Activated CD4-positive, alpha-beta T cell treated with anti-CD3 and anti-CD28 coated beads, Interleukin-2, amount 50 U/mL, for 48 hours (primary cell): ENCODE measurements at regions not wholly inside any gene's neighbourhood (a gene's known extent, or its start where the extent isn't known, plus 50 kb on each side); places are given as distances from the start of the nearest gene placed in this dataset.
A peak's percentile ranks its signal among the peaks of the same experiment; 100 is the strongest.
"Not testable (repeated sequence)": the region's sequence is repeated elsewhere in the genome, so short reads cannot be mapped to it uniquely, and the experiment has no call there.

Experiments used
- DNase-seq, 2 experiments: peaks; one replicate each; pipeline ENCODE4 v3.0.0-alpha.2; 2020

DNA sequence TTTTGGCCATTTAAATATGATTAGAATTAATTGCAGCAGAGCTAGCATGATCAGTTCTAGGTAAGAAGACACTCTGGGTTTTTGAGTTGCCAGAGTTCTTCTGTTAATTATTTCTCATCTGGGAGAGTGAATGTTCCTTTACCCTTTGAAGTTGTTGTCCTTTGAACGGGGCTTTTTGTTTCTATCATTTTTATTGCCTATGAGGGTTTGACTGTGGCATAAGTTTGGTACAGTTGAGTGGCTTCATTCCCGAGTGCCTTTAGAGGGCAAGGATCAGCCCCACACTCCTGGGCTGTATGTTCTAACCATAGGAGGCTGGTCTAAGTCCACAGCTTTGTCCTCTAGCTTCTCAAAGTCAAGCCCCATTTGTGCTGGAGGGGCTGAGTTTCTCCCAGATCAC, 804.3 kb downstream of the KCNJ3 start:
- no peak for DNase-seq

GRCh38 chr2:155498106-155498505, 799.6 kb downstream of the KCNJ3 start:
- DNase-seq = no peak

DNA sequence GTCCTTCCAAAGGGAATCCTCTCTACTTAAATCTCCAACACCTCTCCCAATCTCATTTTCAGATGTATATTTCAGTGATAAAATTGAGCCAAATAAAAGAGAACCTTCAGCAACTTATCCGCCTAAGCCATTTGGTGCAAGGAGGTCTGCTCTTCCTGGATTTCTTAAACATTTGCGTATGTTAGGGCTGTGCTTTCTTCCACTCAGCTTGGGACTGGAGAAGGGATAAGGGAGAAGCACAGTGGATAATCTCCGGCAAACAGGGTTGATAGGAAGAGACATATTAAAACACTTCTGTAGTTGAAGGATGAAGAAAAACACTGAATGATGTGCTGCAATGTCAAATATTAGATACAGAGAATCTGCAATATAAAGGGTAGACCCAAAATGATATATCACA, 796.2 kb downstream of the KCNJ3 start:
- DNase-seq = no peak

DNA sequence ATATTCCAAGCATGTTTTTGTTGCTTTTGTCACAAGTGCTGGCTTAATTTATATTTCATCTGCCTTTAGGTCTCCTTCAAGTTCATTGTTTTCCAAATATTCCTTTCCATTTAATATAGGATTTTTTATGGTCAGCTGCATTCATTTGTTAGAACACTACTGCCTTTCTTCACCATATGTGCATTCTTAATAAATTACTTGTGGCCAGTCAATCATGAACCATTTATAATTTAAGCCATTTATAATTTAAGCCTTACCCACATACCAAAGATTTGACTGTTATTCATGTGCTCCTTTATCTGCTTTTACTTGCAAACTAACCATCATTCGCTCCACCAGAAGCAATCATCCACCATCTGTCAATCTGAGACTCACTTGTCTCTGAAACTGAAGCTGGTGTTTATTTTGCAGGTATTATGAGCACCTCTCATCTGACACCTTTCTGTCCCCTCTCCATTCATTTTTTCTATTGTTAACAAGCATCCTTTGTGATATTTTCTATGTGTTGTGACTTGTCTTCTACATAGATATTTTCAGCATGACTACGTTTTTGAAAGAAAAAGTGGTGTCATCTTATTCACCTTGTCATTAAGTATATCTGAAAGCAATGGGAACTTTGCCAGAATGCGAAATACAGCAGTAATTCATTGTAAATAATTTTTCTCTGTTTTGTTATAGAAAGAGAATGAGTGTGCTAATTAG, 786.8 kb downstream of the KCNJ3 start:
- DNase-seq = no peak

GRCh38 chr2:155481141-155481540, 782.6 kb downstream of the KCNJ3 start:
- no peak for DNase-seq

DNA sequence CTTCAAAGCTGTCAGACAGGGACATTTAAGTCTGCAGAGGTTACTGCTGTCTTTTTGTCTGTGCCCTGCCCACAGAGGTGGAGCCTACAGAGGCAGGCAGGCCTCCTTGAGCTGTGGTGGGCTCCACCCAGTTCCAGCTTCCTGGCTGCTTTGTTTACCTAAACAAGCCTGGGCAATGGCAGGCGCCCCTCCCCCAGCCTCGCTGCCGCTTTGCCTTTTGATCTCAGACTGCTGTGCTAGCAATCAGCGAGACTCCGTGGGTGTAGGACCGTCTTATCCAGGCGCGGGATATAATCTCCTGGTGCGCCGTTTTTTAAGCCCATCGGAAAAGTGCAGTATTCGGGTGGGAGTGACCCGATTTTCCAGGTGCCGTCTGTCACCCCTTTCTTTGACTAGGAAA, 773.5 kb downstream of the KCNJ3 start:
- DNase-seq = not testable (repeated sequence)

DNA sequence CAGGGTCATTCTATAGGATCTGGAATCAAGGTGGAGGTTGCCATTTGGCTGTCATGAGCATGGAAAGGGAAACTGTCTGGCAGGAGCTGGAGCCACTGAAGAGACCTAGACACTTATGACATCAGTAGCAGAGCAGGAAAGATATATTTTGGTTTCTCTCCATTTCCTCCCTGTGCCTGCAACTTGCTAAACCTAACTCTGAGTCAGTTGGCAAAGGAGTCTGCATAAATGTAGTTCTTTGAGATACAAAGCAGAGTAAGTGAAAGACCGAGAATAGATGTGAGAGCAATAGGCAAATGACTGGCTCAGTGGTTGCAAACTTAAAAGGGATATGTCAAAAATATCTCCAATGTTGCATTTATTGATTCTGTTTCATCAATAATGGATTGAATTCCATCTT, 757.7 kb downstream of the KCNJ3 start:
- DNase-seq = no peak

GRCh38 chr2:155442755-155443372, 744.4 kb downstream of the KCNJ3 start:
- DNase-seq = no peak

DNA sequence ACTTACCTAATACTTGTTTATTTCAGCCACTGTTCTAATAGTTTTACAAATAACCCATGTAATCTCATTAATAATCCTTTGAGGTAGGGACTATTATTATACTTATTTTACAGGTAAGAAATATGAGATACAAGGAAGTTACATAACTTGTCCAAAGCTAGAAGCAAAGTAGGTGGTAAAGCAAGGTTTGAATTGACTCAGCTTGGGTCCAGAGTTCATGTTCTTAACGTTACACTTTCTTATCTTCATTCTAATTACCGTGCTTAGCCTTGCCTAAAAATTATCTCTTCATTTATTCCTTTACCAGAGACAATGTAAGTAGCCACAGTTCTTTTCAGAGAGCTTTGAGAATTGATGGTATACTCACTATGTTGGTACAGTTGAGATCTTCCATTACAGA, 743.6 kb downstream of the KCNJ3 start:
- no peak for DNase-seq

DNA sequence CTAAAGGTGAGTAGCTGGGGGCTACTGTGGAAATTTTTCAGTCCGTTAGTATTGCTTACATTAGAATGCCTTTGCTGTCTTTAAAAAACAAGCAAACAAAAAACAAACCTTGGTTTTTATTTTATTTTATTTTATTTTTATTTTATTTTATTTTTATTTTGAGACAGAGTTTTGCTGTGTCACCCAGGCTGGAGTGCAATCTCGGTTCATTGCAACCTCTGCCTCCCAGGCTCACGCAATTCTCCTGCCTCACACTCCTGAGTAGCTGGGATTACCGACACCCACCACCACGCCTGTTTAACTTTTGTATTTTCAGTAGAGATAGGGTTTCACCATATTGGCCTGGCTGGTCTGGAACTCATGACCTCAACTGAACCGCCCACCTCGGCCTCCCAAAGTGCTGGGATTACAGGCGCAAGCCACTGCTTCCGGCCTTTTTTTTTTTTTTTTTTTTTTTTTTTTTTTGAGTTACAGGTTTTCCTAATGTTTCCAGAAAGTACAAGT, 732.6 kb downstream of the KCNJ3 start:
- no peak for DNase-seq

DNA sequence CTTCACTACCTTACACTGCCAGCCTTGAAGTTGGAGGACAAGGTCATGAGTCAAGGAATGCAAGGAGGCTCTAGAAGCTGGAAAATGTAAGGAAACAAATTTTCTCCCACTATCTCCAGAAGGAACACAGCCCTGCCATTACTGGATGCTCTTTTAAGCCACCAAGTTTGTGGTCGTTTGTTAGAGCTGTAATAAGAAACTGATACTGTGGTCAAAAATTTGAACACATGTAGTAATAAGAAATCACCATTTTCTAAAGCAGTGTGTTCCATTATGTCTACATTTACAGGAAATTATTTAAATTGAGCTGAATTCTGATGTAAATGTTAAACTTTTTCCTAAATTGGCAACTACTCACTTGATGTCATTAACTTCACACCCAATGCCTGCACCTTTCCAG, 729.0 kb downstream of the KCNJ3 start:
- no peak for DNase-seq

DNA sequence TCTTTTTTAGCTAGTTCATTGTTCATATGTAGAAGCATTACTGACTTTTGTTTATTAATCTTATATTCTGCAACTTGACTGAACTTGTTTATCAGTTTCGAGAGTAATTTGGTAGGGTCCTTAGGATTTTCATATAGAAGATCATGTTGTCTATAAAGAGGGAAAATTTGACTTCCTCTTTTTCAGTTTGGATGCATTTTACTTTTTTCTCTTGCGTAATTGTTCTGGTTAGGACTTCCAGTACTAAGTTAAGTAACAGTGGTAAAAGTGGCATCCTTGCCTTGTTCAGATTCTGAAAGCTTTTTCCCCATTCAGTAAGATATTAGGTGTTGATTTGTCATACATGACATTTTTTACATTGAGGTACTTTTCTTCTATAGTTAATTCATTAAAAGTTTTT, 726.0 kb downstream of the KCNJ3 start:
- DNase-seq = no peak

DNA sequence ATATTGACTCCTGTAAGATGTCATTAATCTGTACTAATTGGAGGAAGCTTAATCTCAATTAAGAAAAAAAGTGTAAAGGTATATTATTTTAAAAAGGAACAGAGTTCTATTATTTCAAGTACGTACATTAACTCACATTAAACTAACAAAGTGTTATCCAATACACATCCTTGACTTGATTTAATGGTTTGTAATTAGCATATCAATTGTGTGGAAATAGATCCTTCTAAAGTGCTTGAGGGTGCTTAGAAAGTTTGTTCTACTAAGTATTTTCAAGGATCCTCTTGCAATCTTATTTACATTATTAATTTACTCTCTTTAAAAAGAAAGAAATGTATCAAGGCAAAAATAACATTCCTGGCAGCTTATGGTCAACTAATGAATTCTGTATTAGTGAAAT, 720.3 kb downstream of the KCNJ3 start:
- no peak for DNase-seq

DNA sequence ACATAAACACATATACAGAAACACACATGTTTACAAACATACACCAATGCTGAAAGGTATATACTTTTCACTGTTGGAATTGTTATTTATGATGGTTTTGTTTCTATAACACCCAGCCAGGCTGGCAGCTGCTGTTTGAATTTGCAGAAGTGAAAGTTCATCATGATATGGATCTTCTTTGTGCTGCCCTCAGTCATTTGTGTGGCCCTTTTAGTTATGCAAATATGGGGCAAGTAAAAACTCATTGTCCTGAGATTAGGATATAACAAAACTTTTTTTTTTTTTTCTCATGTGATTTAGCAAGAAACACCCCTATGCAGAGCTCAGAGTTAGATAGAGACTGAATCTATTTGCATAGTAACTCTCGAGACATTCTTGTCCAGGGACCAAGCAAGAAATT, 714.1 kb downstream of the KCNJ3 start:
- DNase-seq = no peak

- no peak for DNase-seq
Observed at GRCh38 chr2:155404433-155405002, 706.0 kb downstream of the KCNJ3 start.

DNA sequence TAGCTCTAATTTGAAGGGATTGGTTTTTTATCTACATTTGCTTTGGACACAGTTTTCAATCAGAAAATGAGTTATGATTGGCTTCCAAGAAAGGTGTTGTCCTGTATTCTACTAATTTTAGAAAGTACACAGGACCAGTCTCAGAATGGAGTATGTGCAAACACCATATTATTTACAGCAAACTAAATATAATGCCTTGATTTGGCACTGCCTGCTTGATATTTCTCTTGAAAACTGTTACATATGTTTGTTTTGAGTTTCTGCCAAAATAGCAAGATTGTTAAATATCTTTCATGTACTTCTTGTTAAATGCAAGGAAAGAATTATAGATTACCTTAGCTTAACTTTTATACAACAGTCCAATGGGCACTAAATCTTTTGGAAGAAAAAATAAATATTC, 694.9 kb downstream of the KCNJ3 start:
- DNase-seq = no peak

GRCh38 chr2:155391613-155392130, 693.2 kb downstream of the KCNJ3 start:
- no peak for DNase-seq

- no peak for DNase-seq
Observed at GRCh38 chr2:155389224-155389623, 690.7 kb downstream of the KCNJ3 start.

DNA sequence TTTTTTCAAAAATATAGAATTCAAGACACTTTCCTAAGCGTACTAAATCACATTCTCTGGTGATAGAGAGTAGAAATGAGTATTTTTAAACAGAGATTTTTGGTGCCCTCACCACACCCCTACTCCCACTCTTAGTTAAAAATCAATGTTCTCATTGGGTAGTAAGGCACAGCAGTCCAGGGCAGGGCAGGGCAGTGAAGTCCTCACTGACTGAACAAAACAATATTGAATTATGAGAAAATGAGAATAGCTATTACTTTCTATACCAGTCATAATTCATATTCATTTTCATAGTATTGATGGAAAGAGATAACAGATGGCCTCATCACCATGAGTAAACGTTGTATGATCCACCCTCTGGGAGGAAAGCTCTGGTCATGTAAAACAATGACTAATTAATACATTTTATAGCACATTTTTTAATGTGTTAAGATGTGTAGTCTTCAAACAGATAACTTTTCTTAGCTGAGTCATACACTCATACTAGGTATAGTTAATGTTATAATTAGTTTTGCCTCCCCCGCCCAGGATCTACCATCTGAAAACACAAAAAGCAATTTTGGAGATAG, 686.1 kb downstream of the KCNJ3 start:
- DNase-seq = no peak

DNA sequence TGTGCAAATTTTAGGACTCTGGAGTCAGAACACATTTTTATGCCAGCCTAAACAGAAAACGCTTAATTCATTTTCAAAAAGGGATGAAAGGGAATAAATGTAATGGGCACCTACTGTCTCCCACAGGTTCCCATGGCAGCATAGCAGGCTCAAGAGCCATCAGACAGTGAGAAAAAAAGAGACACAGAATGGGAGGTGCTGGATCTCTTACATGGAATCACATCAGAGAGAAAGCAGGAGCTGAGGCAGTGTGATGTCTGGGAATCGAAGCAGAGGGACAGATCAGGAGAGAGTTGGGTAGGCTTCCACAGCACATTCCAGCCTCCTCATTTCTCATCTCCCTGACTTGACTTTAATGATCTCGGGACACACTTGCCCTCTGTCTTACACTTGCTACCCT, 684.3 kb downstream of the KCNJ3 start:
- DNase-seq = no peak

DNA sequence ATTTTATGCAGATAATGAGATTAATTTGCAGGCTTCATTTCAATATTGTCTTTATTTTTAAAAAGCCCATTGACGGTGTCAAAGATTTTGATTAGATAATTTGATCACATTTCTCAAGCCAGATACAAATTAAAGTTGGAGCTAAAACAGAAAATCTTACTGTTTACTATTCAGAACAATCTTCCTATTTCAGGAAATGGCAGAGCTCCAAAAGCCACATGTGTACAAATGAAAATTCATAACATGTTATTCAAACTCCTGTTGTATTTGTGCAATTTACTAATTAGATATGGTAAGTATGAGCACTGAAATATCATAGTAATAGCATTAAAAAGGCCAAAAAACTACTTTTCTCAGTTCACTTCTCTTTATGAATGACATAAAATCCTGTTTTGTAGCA, 682.9 kb downstream of the KCNJ3 start:
- no peak for DNase-seq

- no peak for DNase-seq
Observed at GRCh38 chr2:155379494-155379893, 681.0 kb downstream of the KCNJ3 start.

DNA sequence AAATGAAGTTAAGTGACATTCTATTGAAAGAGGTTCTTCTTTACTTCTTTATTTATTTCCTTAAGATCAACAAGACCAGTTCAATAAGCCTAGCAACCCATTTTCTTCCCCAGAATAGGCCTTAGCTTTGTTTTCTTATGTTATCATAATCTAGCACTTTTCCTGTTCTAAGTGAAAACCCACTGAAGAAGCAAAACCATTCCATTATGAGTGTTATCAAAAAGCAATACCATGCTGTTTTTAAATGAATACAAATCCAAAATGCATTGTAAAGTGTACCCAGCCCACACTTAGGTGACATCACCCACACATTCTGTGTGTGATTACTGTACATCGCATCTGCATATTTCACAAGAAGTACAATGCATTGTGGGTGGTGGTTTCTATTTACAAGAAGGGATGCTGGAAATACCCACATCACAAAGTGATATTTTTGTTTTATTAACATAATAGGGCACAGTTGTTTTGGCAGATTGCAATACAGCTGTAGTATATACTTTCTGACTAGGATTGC, 679.5 kb downstream of the KCNJ3 start:
- peak in 1 of 2 experiments; percentile 5 for DNase-seq

- DNase-seq = no peak
Observed at GRCh38 chr2:155377266-155377680, 678.8 kb downstream of the KCNJ3 start.
